Endothelial cell (in vitro differentiated cells): ENCODE measurements at regions not wholly inside any gene's neighbourhood (a gene's known extent, or its start where the extent isn't known, plus 50 kb on each side); places are given as distances from the start of the nearest gene placed in this dataset.

ENCODE experiments used
- DNase-seq: peaks from one replicate; pipeline ENCODE4 v3.0.0; 2021; ENCODE audit warnings: low spot score
- H3K27ac Mint-ChIP-seq: one replicate; pipeline ENCODE4 v1.8.0; 2021; ENCODE audit warnings: mixed read lengths, inconsistent platforms; ENCODE audit not compliant: unreplicated experiment
- H3K27me3 Mint-ChIP-seq: one replicate; pipeline ENCODE4 v1.8.0; 2021; ENCODE audit warnings: mild to moderate bottlenecking, moderate library complexity, mixed read lengths, inconsistent platforms; ENCODE audit not compliant: unreplicated experiment
- H3K36me3 Mint-ChIP-seq: one replicate; pipeline ENCODE4 v1.8.0; 2021; ENCODE audit warnings: mild to moderate bottlenecking, low read depth, mixed read lengths, inconsistent platforms; ENCODE audit not compliant: unreplicated experiment
- H3K4me1 Mint-ChIP-seq: one replicate; pipeline ENCODE4 v1.8.0; 2021; ENCODE audit warnings: mild to moderate bottlenecking, mixed read lengths, inconsistent platforms; ENCODE audit not compliant: unreplicated experiment
- H3K4me3 Mint-ChIP-seq: one replicate; pipeline ENCODE4 v1.8.0; 2021; ENCODE audit warnings: mild to moderate bottlenecking, mixed read lengths, inconsistent platforms; ENCODE audit not compliant: unreplicated experiment
- H3K9me3 Mint-ChIP-seq: one replicate; pipeline ENCODE4 v1.8.0; 2021; ENCODE audit warnings: mixed read lengths, inconsistent platforms; ENCODE audit not compliant: unreplicated experiment
- CTCF ChIP-seq: fragments of 200-600 bp; sonication (generic); IDR thresholded peaks from one replicate; pipeline ENCODE4 v1.5.0; 2021; ENCODE audit warnings: antibody characterized with exemption; ENCODE audit not compliant: unreplicated experiment

GRCh38 chrX:6432226-6432625, 102.7 kb downstream of the VCX3A start:
- Mint-ChIP-seq H3K9me3 (no peaks in the 10 kb centered on the region), H3K4me3 (no peak overlapping the region), H3K4me1 (peaks cover 7% of the 10 kb centered on the region), H3K27me3 (no peaks in the 10 kb centered on the region), H3K27ac (no peak overlapping the region), H3K36me3 (no peaks in the 10 kb centered on the region)
- no peak for TF ChIP-seq CTCF
- DNase-seq = no peak

- Mint-ChIP-seq H3K9me3 (no peaks in the 10 kb centered on the region), H3K36me3 (no peaks in the 10 kb centered on the region), H3K4me3 (no peak overlapping the region), H3K27ac (no peak overlapping the region), H3K4me1 (no peaks in the 10 kb centered on the region), H3K27me3 (peaks cover 2% of the 10 kb centered on the region)
- DNase-seq = no peak
- no peak for TF ChIP-seq CTCF
Measured at GRCh38 chrX:6407542-6407941, 127.4 kb downstream of the VCX3A start.

- Mint-ChIP-seq H3K4me3 (no peak overlapping the region), H3K27ac (no peak overlapping the region), H3K4me1 (no peaks in the 10 kb centered on the region), H3K36me3 (no peaks in the 10 kb centered on the region), H3K27me3 (no peaks in the 10 kb centered on the region), H3K9me3 (no peaks in the 10 kb centered on the region)
- peak; percentile 3 for DNase-seq
- TF ChIP-seq CTCF = no peak
Measured at GRCh38 chrX:6386837-6387236, 148.1 kb downstream of the VCX3A start.

- Mint-ChIP-seq H3K27ac (no peak overlapping the region), H3K4me3 (no peak overlapping the region)
- TF ChIP-seq CTCF = no peak
Measured at GRCh38 chrX:6384921-6385320, 150.0 kb downstream of the VCX3A start.

GRCh38 chrX:6384371-6384770, 150.5 kb downstream of the VCX3A start:
- no peak for TF ChIP-seq CTCF
- Mint-ChIP-seq H3K36me3 (no peaks in the 10 kb centered on the region), H3K4me1 (no peaks in the 10 kb centered on the region), H3K9me3 (no peaks in the 10 kb centered on the region), H3K27ac (no peak overlapping the region), H3K4me3 (no peak overlapping the region), H3K27me3 (no peaks in the 10 kb centered on the region)
- no peak for DNase-seq

More at GRCh38 chrX:6384921-6385320, 150.0 kb downstream of the VCX3A start:
- H3K27me3 Mint-ChIP-seq = no peaks in the 10 kb centered on the region
- no peaks in the 10 kb centered on the region for H3K36me3 Mint-ChIP-seq
- H3K4me1 Mint-ChIP-seq = no peaks in the 10 kb centered on the region
- no peak for DNase-seq
- no peaks in the 10 kb centered on the region for H3K9me3 Mint-ChIP-seq
